ENCODE measurements at regions not wholly inside any gene's neighbourhood (a gene's known extent, or its start where the extent isn't known, plus 50 kb on each side); places are given as distances from the start of the nearest gene placed in this dataset.

DNA sequence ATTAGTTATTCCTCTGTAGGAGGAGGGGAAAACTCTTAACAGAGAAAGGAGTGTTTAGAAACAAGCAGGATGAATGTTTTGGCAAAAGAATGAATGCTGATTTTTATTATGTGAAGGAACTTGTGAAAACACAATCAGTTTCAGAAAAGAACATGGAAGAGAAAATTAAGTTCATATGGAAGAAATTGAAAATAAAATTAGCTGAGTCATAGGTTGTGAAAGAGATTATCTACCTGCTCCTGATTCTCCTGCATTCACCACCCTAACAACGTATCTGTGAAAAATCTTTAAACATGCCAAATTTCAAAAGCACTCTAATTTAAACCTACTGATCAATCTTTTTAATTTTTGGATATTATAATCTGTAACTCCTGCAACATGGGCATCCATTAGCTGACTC, 227.3 kb upstream of the RSPO3 start:
- H3K27me3 Mint-ChIP-seq (ENCODE audit: insufficient read depth, low read depth, poor library complexity) = no peaks in the 10 kb centered on the region

More for the DNA sequence above, 227.3 kb upstream of the RSPO3 start:
- H3K27me3 ChIP-seq (ENCODE audit: insufficient read depth) = no peaks in the 10 kb centered on the region
- no peak overlapping the region for H3K27ac ChIP-seq (ENCODE audit: low read depth)
- H3K27ac Mint-ChIP-seq = peak overlapping the region; percentile 39; the same call in 1 of the 2 replicates
- TF ChIP-seq EZH2 (IDR thresholded peaks at IDR 0.05; ENCODE audit: low read depth, unreplicated experiment) = no peak
- no peak for TF ChIP-seq ZNF331 (CRISPR knock-in tag; IDR thresholded peaks at IDR 0.05; ENCODE audit: low read depth)
- no peak for TF ChIP-seq ZNF114 (CRISPR knock-in tag; IDR thresholded peaks at IDR 0.05)
- TF ChIP-seq CTCF (conservative IDR thresholded peaks at IDR 0.05; ENCODE audit: low read depth in 2 of 2) = no peak
- TF ChIP-seq ZNF462 (CRISPR knock-in tag; IDR thresholded peaks at IDR 0.05) = no peak
- no peak for TF ChIP-seq STAT1 (IDR thresholded peaks at IDR 0.05; ENCODE audit: unreplicated experiment)
- TF ChIP-seq POLR2AphosphoS5 (IDR thresholded peaks at IDR 0.05; ENCODE audit: low read depth) = no peak
- no peak for TF ChIP-seq JUNB (IDR thresholded peaks at IDR 0.05; ENCODE audit: unreplicated experiment)
- TF ChIP-seq EZH2phosphoT487 (IDR thresholded peaks at IDR 0.05; ENCODE audit: unreplicated experiment) = no peak
- no peak overlapping the region for H2AFZ ChIP-seq
- no peaks in the 10 kb centered on the region for H3K36me3 Mint-ChIP-seq (ENCODE audit: low read depth)
- H3K36me3 ChIP-seq (ENCODE audit: insufficient read depth) = no peaks in the 10 kb centered on the region
- ATAC-seq (no peak), DNase-seq (ENCODE audit: low spot score) (no peak)
- no peaks in the 10 kb centered on the region for H4K20me1 ChIP-seq (replicated peaks; ENCODE audit: insufficient read depth)
- no peak overlapping the region for H3K4me2 ChIP-seq
- H3K4me3 Mint-ChIP-seq = no peak overlapping the region
- no peak overlapping the region for H3K4me3 ChIP-seq
- H3K9me3 Mint-ChIP-seq = no peaks in the 10 kb centered on the region
- no peaks in the 10 kb centered on the region for H3K4me1 Mint-ChIP-seq
- no peaks in the 10 kb centered on the region for H3K4me1 ChIP-seq (ENCODE audit: insufficient read depth)
- no peaks in the 10 kb centered on the region for H3K79me2 ChIP-seq (replicated peaks; ENCODE audit: insufficient read depth)
- H3F3A ChIP-seq (replicated peaks; ENCODE audit: low read depth) = no peaks in the 10 kb centered on the region
- H3K9me2 ChIP-seq (ENCODE audit: insufficient read depth) = 0 out of 2 replicates have a peak, but pooled peaks cover 11% of the 10 kb centered on the region
